Fibroblast of upper back skin (primary cell): ENCODE measurements at regions not wholly inside any gene's neighbourhood (a gene's known extent, or its start where the extent isn't known, plus 50 kb on each side); places are given as distances from the start of the nearest gene placed in this dataset.

Source experiments
- DNase-seq: peaks from one replicate; pipeline ENCODE4 v3.0.0-alpha.2; 2013

GRCh38 chr2:236960531-236960930 lies 125.2 kb upstream of the COPS8 start:
- no peak for DNase-seq

- DNase-seq, result no peak
Observed at GRCh38 chr2:236962816-236963215, 122.9 kb upstream of the COPS8 start.

- DNase-seq, result no peak
Observed at GRCh38 chr2:236963631-236964182, 122.0 kb upstream of the COPS8 start.

- DNase-seq, result no peak
Observed at GRCh38 chr2:236964291-236964690, 121.4 kb upstream of the COPS8 start.

GRCh38 chr2:236965021-236965840 lies 120.5 kb upstream of the COPS8 start:
- no peak for DNase-seq

- no peak for DNase-seq
Observed at GRCh38 chr2:236965841-236966096, 119.9 kb upstream of the COPS8 start.

- DNase-seq, result no peak
Observed at GRCh38 chr2:236967499-236967783, 118.2 kb upstream of the COPS8 start.

GRCh38 chr2:236968101-236968879 lies 117.4 kb upstream of the COPS8 start:
- DNase-seq, result no peak

- no peak for DNase-seq
Observed at GRCh38 chr2:236968880-236969534, 116.7 kb upstream of the COPS8 start.

GRCh38 chr2:236969767-236970655 lies 115.7 kb upstream of the COPS8 start:
- no peak for DNase-seq

GRCh38 chr2:236970656-236971010 lies 115.1 kb upstream of the COPS8 start:
- peak; percentile 59 for DNase-seq

- DNase-seq, result no peak
Observed at GRCh38 chr2:236971131-236971821, 114.4 kb upstream of the COPS8 start.

- DNase-seq, result no peak
Observed at GRCh38 chr2:236971919-236972381, 113.7 kb upstream of the COPS8 start.

- peak; percentile 96 for DNase-seq
Observed at GRCh38 chr2:236972491-236973342, 113.0 kb upstream of the COPS8 start.

GRCh38 chr2:236973343-236973980 lies 112.2 kb upstream of the COPS8 start:
- no peak for DNase-seq

- no peak for DNase-seq
Observed at GRCh38 chr2:236974148-236974547, 111.5 kb upstream of the COPS8 start.

GRCh38 chr2:236974752-236975151 lies 110.9 kb upstream of the COPS8 start:
- no peak for DNase-seq

GRCh38 chr2:236975766-236976165 lies 109.9 kb upstream of the COPS8 start:
- no peak for DNase-seq

- no peak for DNase-seq
Observed at GRCh38 chr2:236976266-236977062, 109.2 kb upstream of the COPS8 start.
